Heart left ventricle (tissue), 16 donors: ENCODE measurements at regions not wholly inside any gene's neighbourhood (a gene's known extent, or its start where the extent isn't known, plus 50 kb on each side); places are given as distances from the start of the nearest gene placed in this dataset.

Experiments used
- ATAC-seq, 4 donors: fragments of 200-7000 bp; cut with Tn5 transposase; one replicate each; pipeline ENCODE4 v1.9.1; 2020 to 2022; ENCODE audit warnings: moderate library complexity in 4 of 4, mild to moderate bottlenecking in 3 of 4, moderate number of reproducible peaks in 1 of 4
- DNase-seq, 5 donors: peaks; one replicate each; pipeline ENCODE4 v3.0.0-alpha.2; 2020
- H3K27ac ChIP-seq, 12 donors: fragments of 200-600 bp; sonication (generic) in 4 of 12; one replicate each; pipeline versions ENCODE4 v1.5.0 to v1.8.0; 2016 to 2022; ENCODE audit warnings: mild to moderate bottlenecking in 2 of 12
- H3K27me3 ChIP-seq, 9 donors: fragments of 200-600 bp; sonication (generic) in 2 of 9; one replicate each; pipeline versions ENCODE4 v1.5.1 to v1.8.0; 2016 to 2022; ENCODE audit warnings: mild to moderate bottlenecking in 3 of 9
- H3K36me3 ChIP-seq, 9 donors: fragments of 200-600 bp; sonication (generic) in 2 of 9; one replicate each; pipeline versions ENCODE4 v1.5.0 to v1.8.0; 2018 to 2022; ENCODE audit warnings: mild to moderate bottlenecking in 2 of 9
- H3K4me1 ChIP-seq, 12 donors: fragments of 200-600 bp; sonication (generic) in 4 of 12; one replicate each; pipeline versions ENCODE4 v1.5.0 to v1.8.0; 2016 to 2022; ENCODE audit warnings: mild to moderate bottlenecking in 3 of 12
- H3K4me3 ChIP-seq, 12 donors: fragments of 200-600 bp; sonication (generic) in 4 of 12; one replicate each; pipeline versions ENCODE4 v1.5.0 to v1.8.0; 2017 to 2022; ENCODE audit warnings: mild to moderate bottlenecking in 9 of 12, moderate library complexity in 4 of 12
- H3K9me3 ChIP-seq, 12 donors: fragments of 200-600 bp; sonication (generic) in 4 of 12; one replicate each; pipeline versions ENCODE4 v1.5.0 to v1.8.0; 2016 to 2022; ENCODE audit warnings: mild to moderate bottlenecking in 1 of 12
- CTCF ChIP-seq, 12 donors: fragments of 200-600 bp; sonication (generic) in 4 of 12; IDR thresholded peaks; one replicate each; pipeline versions ENCODE4 v1.5.0 to v1.8.0; 2018 to 2022; ENCODE audit warnings: antibody characterized with exemption in 12 of 12, mild to moderate bottlenecking in 5 of 12
- POLR2A ChIP-seq, 2 donors: fragments of 450-650 bp; IDR thresholded peaks; one replicate each; pipeline ENCODE4 v1.6.1; 2017; ENCODE audit warnings: antibody characterized with exemption in 2 of 2, mild to moderate bottlenecking in 2 of 2, moderate library complexity in 2 of 2
- WGBS, 4 donors: extraction: QIAGEN DNeasy Blood & Tissue Kit in 2 of 4; methylation state at CpG; one replicate each; pipeline versions ENCODE4 v1.1.5 to v1.1.7; 2013 to 2018; 5-methylcytosine and 5-hydroxymethylcytosine counted together
- intact Hi-C, 10 donors: fragments of 100-400 bp; cut with DNase I; formaldehyde crosslinking; loops; one replicate each; pipeline versions ENCODE4 v1.11.1 to v1.14.2; 2022
- donor health status: ischemic (EF 13 %, LVEDD 7.1; RV severe dilation, severe dysfunction).
- donor health status: healthy with polysubstance abuse.
- donor health status: DM: no; HTN: yes; CAD: no.
- donor health status: DM: no; HTN: no; CAD: no.
- donor health status: ischemic (EF 25% LVEDD 6.9; RV normal size, moderate dysfunction).
- donor health status: ischemic (EF 25% LVEDD 5.7; RV mildly dilated, moderate dysfunction).
- donor health status: healthy.
- donor health status: DM: yes; HTN: yes; CAD: no.
- donor health status: ischemic (EF 35%, LVEDD 5.7; RV mildly dilated, moderate dysfunction).
- donor health status: nonischemic (EF 11% LVEDD 7.7; RV severe dilation, severe dysfunction).
- donor health status: DM: yes; HTN: yes; CAD: no.
- donor health status: PGD.
- donor health status: ischemic (EF 29% LVEDD 5.4; RV normal size, mild dysfunction).
- donor health status: nonischemic (EF 23%, LVEDD 6.1; RV moderate dilation, normal function).

DNA sequence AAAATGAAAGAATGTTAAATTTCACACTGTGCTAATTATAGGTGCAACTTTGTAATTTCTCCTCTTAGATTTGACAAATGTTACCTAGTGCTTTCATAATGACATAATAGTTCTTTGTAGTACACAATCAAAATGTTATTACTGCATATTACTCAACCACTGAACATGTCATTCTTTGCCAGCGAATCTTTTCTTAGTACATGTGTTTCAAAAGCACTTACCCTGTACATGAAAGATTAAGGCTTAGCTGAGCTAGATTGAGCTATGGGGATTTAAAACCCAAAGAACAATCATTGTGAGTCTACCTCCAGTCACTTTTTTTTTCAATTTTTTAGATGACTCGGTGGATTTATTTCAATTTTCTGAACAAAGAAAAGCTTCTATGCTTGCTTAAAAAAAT is 123.5 kb upstream of the FERD3L start:
- WGBS, 4 donors = 81 to 85% (median 82%) methylated on average over 2 of the region's 2 CpGs

DNA sequence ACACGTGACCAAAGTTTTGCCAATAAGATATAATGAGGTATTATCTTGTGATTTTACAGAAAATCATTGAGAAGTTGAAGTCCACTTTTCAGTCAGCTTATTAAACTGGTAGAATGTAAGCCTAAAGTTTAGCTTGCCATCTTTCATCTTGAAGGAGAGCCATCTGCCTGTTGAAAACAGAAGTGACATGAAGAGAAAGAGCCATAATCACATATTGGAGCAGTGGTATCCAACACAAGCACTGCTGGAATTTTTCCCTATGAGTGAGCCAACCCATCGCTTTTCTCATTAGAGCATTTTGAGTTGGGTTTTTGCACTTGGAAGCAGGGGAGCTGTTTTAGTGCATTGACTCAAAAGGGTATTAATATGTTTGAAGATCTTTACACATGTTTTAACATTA is 117.6 kb upstream of the FERD3L start:
- H3K36me3 ChIP-seq = no peaks in the 10 kb centered on the region
- ATAC-seq = no peak
- H3K9me3 ChIP-seq = no peaks in the 10 kb centered on the region
- no peaks in the 10 kb centered on the region for H3K4me1 ChIP-seq
- 51 to 73% (median 73%) methylated on average over 2 of the region's 2 CpGs for WGBS, 4 donors
- H3K4me3 ChIP-seq = no peak overlapping the region
- TF ChIP-seq CTCF (IDR thresholded peaks at IDR 0.05) = no peak
- no peak for TF ChIP-seq POLR2A (IDR thresholded peaks at IDR 0.05)
- DNase-seq = no peak
- no peaks in the 10 kb centered on the region for H3K27me3 ChIP-seq
- H3K27ac ChIP-seq = no peak overlapping the region
- intact Hi-C loops = no loop called here

More for the DNA sequence above, 123.5 kb upstream of the FERD3L start:
- H3K27ac ChIP-seq = no peak overlapping the region
- DNase-seq (no peak), ATAC-seq (no peak)
- H3K4me1 ChIP-seq = no peaks in the 10 kb centered on the region
- intact Hi-C loops = no loop called here
- TF ChIP-seq POLR2A (IDR thresholded peaks at IDR 0.05) = no peak
- no peak for TF ChIP-seq CTCF (IDR thresholded peaks at IDR 0.05)
- no peak overlapping the region for H3K4me3 ChIP-seq
- H3K9me3 ChIP-seq = peaks cover 0 to 5% (median 0%) of the 10 kb centered on the region in 12 donors
- H3K27me3 ChIP-seq = no peaks in the 10 kb centered on the region
- H3K36me3 ChIP-seq = no peaks in the 10 kb centered on the region

DNA sequence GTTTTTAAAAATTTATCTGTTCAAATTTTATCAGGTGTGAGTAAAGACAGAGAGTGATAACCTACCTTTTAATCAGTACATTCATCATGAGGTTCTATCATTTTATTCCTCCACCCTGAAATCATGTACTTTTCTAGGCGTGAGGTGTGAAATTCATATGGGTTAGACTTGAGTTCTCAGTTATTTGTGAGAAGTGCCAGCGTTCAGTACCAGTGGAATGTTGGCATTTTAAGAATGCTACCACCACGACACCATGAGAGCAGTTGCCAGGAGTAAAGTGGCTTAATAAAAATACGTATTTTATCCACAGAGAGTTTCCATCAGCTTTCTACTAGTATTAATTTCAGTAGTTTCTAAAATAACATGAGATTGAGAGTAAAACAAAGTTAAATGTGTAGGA is 104.1 kb upstream of the FERD3L start:
- no peak for TF ChIP-seq CTCF (IDR thresholded peaks at IDR 0.05)
- no peak for TF ChIP-seq POLR2A (IDR thresholded peaks at IDR 0.05)
- ATAC-seq (no peak), DNase-seq (no peak)
- no peak overlapping the region for H3K27ac ChIP-seq
- no peaks in the 10 kb centered on the region for H3K36me3 ChIP-seq
- peaks cover 0 to 2% (median 0%) of the 10 kb centered on the region in 12 donors for H3K9me3 ChIP-seq
- WGBS, 4 donors = 39 to 47% (median 41%) methylated on average over 4 of the region's 4 CpGs
- H3K4me3 ChIP-seq = no peak overlapping the region
- H3K4me1 ChIP-seq = no peaks in the 10 kb centered on the region
- no peaks in the 10 kb centered on the region for H3K27me3 ChIP-seq
- intact Hi-C loops = no loop called here

DNA sequence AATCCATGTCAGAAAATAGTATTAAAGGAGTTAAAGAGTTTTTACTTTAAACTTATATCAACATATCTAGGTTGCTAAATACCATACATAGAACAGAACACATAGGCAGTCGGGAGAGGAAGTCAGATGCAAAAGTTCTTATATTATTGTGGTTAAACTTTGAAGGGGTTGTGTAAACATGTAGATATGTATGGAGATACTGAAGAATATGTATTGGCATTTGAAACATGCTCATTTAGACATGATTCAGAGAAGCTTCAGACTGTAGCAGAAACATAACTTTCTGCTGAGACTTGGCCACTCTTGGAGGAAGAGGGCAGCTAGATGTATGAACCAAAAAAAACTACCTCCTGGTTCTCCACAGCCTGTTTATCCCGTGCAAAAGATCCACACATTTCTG is 103.5 kb upstream of the FERD3L start:
- Histone ChIP-seq H3K4me3 (no peak overlapping the region), H3K36me3 (no peaks in the 10 kb centered on the region), H3K27me3 (no peaks in the 10 kb centered on the region), H3K9me3 (peaks cover 0 to 8% (median 0%) of the 10 kb centered on the region in 12 donors), H3K27ac (no peak overlapping the region), H3K4me1 (no peaks in the 10 kb centered on the region)
- TF ChIP-seq POLR2A (IDR thresholded peaks at IDR 0.05) = no peak
- TF ChIP-seq CTCF (IDR thresholded peaks at IDR 0.05) = no peak
- DNase-seq = no peak
- ATAC-seq = no peak
- WGBS, 4 donors = 34 to 52% (median 47%) methylated on average over 2 of the region's 2 CpGs
- intact Hi-C loops = no loop called here
